T-helper 1 cell treated with Interleukin-12 subunit alpha and Interleukin-12 subunit beta and Interleukin-4 antibody, amounts not matched to agents 30 ng/mL and 1 ng/mL, for 36 hours (primary cell): ENCODE measurements at regions not wholly inside any gene's neighbourhood (a gene's known extent, or its start where the extent isn't known, plus 50 kb on each side); places are given as distances from the start of the nearest gene placed in this dataset.
"Not testable (repeated sequence)": the region's sequence is repeated elsewhere in the genome, so short reads cannot be mapped to it uniquely, and the experiment has no call there.

Source experiments
- intact Hi-C: fragments of 100-400 bp; cut with micrococcal nuclease; formaldehyde crosslinking; loops from one replicate; pipeline ENCODE4 v1.15.1; 2024

DNA sequence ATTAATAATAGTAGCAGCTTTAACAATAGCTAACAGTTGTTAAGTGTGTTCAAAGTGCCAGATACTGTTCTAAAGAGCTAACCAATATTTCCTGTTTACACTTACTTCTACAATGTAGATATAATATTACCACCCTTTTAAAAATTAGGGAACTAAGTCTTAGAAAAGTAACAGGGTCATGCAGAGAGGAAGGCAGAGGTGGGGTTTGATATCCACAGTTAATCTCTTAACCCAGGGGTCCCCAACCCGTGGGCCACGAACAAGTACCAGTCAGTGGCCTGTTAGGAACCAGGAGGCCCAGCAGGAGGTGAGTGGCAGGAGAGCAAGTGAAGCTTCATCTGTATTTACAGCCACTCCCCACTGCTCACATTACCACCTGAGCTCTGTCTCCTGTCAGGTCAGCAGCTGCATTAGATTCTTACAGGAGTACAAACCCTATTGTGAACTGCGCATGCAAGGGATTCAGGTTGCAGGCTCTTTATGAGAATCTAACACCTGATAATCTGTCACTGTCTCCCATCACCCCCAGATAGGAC lies 89.1 kb downstream of the ACTL7B start:
- intact Hi-C loops: no loop called here

DNA sequence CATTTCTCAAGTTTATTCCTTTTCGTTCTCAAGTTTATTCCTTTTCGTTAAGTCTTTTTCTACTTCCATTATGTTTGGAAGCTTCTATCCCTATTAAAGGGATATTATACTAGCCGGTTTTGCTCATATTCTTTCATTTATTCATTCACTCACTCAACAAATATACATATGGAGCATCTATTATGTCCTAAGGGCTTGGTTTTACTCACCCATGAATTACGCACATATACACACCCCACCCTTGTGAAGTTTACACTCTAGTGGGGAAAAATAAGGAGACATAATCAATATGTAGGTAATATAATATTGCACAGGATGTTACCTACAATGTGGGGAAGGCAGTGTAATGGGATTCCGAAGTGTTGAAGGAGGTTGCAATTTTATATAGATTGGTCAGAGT lies 90.5 kb downstream of the ACTL7B start:
- intact Hi-C loops: no loop called here

DNA sequence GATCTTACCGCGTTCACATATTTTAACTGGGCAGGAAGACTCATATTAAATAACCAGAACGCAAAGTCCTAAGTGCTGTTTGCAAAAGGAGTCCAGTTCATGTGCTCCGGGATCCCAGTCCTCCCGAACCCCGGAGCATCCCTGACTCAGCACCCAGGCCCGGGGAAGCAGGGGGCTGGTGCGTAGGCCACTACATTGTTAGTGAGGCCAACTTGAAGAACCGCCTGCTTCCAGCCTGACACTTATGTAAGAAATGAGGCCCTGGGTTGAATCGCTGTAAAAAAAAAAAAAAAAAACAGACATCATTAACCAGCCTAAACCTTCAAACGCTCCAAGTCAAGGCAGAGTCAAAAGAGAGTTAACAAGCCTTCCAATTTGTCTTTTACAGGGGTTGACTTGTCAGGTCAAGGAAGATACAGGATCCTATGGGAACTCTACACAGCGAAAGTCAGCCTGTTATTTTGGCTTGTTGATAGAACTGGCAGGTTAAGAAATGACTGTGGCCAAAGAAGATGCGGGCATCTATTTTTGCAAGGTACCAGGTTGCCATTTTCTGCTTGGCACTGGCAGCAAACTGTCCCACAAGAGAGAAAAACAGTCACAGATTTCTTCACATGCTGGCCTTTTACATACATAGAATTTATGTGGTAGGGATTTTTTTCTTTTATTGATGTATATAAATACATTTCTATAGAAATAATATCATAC lies 93.3 kb downstream of the ACTL7B start:
- intact Hi-C loops: loop anchor here (5.0 kb wide), 2 partner anchors 1295 to 1625 kb away; no protein-coding TSS in a partner anchor

DNA sequence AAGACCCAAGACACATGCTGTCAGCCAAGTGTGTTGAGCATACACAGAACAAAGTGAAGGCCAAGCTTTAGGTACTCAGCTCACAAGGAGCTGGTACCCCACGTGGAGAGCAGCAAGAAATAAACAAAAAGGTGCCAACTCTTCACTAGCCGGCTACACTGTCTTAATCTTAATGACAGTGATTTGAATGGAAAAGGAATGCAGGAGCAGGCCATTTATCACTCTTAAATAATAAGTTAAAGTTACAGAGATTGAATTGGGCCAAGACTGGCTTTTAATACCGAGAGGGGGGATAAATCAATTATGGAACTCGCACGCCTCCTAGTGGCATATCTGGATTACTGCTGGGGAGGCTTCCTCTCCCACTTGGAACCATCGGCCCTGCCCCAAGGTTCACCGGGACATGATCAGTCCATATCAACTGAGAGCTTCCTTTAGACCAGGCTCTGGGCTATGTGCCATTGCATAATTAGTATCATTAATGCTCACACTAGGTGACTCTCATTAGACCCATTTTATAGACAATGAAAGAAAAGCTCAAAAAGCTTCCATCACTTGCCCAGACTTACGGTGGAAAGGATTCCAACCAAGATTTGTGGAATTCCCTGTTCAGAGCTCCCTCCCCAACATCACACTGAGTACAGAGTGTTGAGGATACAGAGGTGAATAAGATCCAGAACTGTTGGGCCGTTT lies 94.0 kb downstream of the ACTL7B start:
- intact Hi-C loops: loop anchor here (1.0 to 5.0 kb wide), 3 partner anchors 192 to 1624 kb away; no protein-coding TSS in a partner anchor

DNA sequence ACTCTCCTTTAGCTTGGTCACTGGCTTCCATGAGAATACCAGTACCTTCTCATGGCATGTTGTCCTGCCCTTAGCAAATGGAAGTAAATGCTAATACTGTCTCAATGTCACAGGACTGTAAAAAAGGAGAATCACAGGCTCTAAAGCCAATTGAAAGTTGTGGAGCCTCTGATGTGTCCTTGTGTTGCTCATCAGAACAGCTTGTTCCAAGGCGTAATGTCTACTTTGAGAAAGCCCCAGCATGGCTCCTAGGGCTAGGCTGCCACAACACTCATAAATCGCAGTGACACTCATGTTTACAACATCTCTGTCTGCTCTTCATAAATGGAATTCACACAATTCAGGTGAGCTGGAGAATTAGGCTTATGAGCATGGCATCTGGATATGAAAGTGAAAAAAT lies 94.9 kb downstream of the ACTL7B start:
- intact Hi-C loops: loop anchor here (1.0 to 5.0 kb wide), 3 partner anchors 192 to 1624 kb away; no protein-coding TSS in a partner anchor

DNA sequence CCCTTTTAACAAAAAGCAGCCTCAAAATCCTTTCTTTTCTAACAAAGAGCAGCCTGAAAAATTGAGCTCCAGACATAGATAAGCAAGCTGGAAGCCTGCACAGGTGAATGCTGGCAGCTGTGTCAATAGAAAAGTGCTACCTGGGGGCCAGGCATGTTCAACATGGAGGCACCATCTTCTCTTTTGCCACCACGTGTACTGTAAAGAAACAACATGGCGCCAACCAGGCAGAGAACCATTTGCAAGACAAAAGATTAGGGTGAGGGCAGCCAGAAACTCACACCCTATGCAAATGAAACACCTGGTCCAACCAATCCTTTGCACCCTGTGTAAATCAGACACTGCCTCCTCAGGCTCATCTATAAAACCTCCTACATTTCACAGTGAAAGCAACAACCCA lies 96.0 kb downstream of the ACTL7B start:
- intact Hi-C loops: loop anchor here (5.0 kb wide), 2 partner anchors 1293 to 1623 kb away; no protein-coding TSS in a partner anchor

DNA sequence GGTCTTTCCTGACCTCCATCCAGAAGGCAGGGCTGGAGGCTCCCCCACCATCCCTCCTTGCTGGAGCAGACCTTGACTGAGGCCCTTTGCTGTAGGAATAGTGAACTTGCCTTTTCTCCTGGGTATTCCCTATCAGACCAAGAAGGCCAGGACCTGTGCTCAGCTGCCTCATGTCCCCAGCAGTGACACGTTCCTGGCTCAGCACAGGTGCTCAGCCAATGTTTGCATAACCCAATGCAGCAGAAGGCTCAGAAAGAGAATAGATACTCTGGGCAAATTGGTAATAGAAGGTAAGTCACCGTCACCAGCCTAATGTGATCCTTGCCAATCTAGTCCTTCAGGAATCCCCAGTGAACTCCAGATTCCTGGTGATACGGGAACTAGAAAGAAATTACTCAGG lies 96.4 kb downstream of the ACTL7B start:
- intact Hi-C loops: no loop called here

DNA sequence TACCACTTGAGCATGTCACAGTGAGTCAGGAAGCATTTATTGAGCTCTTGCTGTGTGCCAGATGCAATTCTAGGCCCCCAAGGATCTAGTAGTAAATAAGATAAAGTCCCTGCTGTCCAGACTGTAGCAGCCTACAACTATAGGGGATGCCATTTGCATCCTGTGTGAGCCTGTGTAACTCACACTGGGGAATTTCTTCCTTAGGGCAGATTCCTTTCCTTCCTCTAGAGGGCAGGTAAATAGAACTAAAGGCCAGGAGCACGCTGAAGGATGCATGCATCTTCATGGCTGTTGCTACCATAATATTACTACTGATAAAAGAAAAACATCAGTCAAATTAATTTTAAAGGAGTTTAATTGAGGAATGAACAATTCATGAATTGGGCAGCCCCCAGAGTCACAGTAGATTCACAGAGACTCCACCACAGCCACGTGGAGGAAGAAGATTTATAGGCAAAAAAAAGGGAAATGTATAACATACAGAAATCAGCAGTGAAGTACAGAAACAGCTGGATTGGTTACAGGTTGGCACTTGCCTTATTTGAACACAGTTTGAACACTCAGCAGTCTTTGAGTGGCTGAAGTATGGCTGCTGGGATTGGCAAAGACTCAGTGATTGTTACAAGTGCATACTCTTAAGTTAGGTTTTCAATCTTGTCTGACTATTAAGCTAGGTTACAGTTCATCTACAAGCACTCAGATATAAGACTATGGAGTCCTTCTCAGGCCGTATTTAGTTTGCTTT lies 98.9 kb downstream of the ACTL7B start:
- intact Hi-C loops: no loop called here

DNA sequence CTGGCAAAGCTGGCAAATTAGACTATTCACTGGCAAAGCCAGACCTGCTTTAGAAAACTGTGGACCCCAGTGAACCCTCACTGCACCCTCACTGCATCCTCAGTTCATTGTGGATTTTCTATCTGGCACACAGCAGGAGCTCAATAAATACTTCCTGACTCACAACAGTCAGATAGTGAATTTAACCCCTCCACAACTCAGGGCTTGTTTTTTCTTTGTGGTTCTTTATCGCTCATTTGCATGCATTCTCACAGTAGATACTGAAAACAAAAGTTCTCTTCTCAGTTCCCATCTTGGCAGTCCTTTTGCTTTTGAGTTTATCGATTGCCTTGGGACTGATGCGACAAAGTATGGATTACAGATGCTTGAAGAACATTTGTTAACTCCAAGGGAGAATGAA lies 99.8 kb downstream of the ACTL7B start:
- intact Hi-C loops: no loop called here

DNA sequence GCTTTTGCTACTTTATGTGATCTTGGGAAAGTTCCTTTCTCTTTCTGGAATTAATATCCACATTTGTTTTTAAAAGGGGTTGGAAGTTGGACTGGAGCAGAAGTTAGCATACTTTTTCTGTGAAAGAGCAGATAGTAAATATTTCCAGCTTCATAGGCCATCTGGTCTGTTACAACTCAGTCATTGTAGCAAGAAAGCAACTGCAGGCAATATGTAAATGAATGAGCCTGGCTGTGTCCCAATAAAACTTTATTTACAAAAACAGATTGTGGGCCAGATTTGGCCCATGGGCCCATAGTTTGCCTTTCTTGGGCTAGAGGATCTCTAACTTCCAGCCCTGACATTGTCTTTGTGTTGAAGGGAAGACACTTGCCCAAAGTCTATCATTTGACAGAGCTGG lies 104.4 kb downstream of the ACTL7B start:
- intact Hi-C loops: no loop called here

DNA sequence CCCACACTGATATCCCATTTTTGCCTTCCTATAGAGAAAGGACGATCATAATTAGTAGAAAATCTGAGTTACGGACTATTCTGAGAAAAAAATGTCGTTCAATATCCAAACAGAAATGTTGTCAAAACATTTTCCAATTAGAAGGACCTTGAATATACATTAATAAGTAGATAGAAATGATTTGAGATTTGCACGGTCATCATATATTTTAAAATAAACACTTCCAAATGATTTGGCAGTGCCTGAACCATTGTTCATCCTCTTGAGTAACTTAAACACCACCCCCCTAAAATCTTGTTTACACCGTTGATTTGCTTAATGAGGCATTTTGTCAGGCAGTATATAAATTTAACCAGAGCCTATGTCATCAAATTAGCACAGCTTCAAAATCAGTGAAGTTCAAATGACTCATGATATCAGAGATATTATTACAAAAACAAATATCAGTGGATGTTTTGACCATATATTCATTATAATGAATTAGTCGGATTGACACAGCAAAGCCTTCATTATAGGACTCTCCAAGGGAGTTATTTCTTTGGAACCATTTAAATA lies 105.0 kb downstream of the ACTL7B start:
- intact Hi-C loops: no loop called here

DNA sequence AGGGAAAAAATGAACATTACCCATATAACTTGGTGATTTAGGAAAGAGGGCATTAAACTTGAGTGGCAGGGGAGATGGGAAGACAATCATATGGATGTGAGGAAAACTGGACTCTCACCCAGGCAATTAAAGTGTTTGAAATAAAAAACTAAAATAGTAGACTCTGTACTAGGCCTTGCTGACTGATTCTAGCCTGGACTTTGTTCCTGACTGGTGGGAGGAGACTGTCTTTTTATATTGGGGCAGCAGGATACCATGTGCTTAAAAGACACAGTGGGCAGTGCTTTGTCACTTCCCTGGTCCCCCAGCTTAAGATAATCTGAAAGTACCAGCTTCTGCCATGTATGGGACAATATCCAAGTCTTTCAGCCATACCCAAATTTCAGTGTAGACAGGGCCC lies 107.0 kb downstream of the ACTL7B start:
- intact Hi-C loops: no loop called here

DNA sequence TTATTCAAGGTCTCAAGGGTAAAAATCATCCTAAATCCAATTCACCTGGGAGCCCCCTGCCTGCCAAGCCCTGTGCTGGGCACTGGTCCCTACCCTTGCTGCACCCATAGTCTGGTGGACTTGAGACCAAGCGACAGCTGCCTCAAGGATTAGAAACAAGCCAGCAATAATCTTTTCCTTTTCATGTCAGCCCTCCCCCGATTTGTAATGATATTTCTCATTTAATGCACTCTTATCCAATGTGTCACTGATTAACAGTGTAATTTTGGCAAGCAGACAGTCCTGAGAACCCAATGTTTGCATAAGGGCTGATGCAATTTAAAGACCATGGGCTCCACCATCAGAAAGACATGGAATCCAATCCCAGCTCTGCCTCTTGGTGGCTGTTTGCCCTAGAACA lies 108.9 kb downstream of the ACTL7B start:
- intact Hi-C loops: no loop called here

DNA sequence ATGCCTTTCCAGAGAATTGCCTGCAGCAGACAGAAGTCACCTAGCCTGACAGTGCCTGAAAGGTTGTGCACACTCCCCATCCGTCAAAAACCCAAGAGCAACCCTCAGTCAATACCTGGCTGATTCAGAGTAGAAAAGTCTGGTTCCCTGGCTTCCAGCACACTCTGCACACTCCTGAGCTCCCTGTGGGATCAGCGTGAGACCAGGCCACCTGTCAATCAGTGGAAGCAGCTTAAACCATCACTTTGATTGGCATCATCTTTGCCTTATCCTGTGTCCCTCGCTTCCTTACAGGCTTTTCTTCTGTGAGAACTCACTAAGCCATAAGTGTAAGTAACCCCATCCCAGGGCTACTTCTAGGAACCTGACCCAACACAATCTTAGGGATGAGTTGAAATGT lies 109.8 kb downstream of the ACTL7B start:
- intact Hi-C loops: no loop called here

DNA sequence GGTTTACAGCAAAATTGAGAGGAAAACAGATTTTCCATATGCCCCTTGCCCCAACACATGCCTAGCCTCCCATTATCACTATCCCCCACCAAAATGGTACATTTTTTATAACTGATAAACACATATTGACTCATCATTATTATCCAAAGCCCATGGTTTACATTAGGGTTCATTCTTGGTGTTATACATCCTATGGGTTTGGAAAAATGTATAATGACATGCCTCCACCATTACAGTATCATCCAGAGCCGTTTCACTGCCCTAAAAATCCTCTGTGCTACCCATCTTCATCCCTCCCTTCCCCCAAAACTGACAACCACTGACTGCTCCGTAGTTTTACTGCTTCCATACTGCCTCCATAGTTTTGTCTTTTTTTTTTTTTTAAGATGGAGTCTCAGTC lies 111.1 kb downstream of the ACTL7B start:
- intact Hi-C loops: no loop called here

DNA sequence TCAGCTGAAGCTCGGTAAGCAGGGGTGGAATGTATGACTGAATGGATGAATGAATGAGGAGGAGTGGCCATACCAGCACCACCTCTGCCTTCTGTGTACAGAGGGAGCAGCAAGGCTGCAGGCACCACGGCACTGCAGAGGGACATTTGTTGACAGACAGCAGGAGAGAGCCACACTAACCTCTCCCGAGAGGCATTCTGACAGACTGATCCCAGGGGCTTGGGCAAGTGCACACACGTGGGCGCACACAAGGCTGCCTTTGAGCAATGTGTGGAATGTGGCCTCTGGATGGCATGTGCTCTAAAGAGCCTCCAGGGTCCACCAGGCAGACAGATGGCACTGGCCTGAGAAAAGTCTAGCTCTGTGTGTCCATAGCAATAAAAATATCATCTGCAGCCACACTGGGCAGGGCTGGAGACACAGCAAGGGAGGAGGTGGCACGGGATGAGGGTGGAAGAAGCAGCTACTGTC lies 111.8 kb downstream of the ACTL7B start:
- intact Hi-C loops: no loop called here

DNA sequence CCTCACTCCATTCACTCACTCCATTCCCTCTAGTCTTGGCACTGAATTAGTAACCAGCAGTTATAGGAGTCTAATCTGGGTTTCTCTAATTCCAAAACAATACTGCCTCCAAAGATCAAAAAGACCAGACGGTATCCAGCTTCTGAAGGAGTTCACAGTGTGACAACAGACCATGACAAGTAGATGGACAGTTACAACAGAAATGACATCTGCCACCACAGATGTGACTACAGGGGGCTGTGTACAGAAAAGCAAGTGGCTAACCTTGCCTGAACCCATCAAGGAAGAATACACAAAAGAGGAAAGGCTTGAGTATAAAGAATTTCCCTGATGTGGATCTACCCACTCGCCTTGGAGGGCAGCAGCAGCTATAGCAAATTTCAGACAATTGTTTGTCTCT lies 112.4 kb downstream of the ACTL7B start:
- intact Hi-C loops: no loop called here

DNA sequence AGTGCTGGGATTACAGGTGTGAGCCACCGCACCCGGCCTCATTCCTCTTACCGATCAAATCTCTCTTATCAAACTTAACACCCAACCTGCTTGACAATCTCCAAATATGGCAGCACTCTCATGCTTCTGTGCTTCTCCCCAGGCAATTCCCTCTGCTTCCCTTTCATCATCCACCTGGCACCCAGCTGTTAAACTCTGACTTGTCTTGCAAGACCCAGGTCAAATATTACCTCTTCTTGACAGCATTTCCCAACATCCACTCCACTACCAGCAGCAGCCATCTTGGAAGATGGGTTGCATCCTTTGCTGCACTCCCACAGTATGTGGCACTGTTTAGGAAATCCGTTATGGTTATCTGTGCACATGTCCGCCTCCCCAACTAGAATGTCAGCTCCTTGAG lies 113.6 kb downstream of the ACTL7B start:
- intact Hi-C loops: no loop called here

DNA sequence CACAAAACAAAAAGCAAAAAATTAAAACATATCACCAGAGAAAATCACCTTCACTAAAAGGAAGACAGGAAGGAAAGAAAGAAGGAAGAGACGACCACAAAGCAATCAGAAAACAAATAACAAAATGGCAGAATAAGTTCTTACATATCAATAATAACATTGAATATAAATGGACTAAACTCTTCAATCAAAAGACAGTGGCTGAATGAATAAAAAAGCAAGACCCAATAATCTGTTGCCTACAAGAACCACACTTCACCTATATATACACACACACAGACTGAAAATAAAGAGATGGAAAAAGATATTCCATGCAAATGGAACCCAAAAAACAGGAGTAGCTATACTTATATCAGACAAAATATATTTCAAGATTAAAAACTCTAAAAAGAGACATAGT lies 124.5 kb downstream of the ACTL7B start:
- intact Hi-C loops: not testable (repeated sequence)

DNA sequence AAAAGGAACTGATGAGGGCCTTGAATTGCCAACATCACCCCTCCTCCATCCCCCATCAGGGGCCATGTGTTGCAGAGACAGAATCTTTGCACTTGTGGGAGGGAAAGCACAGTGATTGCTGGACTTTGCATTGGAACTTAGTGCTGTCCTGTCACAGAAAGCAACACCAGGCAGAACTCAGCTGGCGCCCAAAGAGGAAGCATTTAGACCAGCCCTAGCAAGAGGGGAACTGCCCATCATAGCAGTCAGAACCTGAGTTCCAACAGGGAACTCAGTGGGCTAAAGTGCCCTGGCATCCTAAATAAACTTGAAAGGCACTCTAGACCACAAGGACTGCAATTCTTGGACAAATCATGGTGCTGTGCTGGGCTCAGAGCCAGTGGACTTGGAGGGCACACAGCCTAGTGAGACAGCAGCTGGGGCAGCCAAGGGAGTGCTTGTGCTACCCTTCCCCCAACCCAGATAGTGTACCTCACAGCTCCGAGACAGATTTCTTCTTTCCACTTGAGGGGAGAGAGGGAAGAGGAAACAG lies 128.1 kb downstream of the ACTL7B start:
- intact Hi-C loops: no loop called here

DNA sequence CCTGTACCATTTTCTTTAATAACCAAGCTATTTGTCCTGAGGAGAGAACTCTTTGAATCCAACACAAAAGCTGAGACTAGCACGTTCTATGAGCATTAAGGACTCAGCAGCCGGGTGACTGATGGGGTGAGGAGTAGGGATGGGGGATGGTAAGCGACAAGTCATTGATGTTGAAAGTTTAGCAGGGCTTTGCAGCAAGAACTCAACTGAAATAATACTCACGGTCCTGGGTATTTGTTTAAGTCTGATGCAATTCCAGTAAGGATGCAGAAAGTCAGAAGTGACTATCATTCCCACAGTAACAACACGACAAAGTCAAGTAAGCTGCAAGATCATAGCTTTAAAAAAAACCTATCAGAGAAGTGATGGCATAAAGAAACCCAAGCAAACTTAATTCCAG lies 131.1 kb downstream of the ACTL7B start:
- intact Hi-C loops: no loop called here
